ENCODE measurements at regions not wholly inside any gene's neighbourhood (a gene's known extent, or its start where the extent isn't known, plus 50 kb on each side); places are given as distances from the start of the nearest gene placed in this dataset.

GRCh38 chr11:42301777-42302176 lies 842.3 kb upstream of the LRRC4C start:
- no peak for TF ChIP-seq CTCF (IDR thresholded peaks at IDR 0.05; ENCODE audit: low read length)
- TF ChIP-seq EZH2 (optimal IDR thresholded peaks at IDR 0.05; ENCODE audit: low read depth, low read length), result no peak

Data from MM.1S (cell line).